GM12872 (cell line): ENCODE measurements at regions not wholly inside any gene's neighbourhood (a gene's known extent, or its start where the extent isn't known, plus 50 kb on each side); places are given as distances from the start of the nearest gene placed in this dataset.

ENCODE experiments used
- TF ChIP-seq, protein P1 (sequence below): IDR thresholded peaks from 3 replicates; pipeline ENCODE4 v1.5.1; 2011; ENCODE audit warnings: low read depth, mild to moderate bottlenecking, low read length, moderate library complexity; ENCODE audit not compliant: insufficient read depth

DNA sequence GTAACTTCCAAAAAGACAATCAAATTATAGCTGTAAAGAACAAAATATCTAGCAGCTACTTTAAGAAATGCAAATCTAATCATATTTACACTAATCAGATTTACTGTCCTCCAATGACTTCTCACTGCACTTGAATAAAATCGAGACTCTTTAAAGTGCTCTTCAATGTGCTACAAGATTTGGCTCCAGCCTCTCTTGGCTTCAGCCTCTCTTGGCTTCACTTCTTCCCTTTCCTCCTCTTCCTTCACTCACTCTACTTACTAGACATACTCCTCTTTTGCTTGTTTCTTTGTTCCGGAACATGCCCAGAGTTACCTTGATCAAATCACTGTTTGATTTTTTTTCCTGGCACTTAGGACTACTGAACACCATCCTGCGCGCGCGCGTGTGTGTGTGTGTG is 495.4 kb downstream of the LMO7 start:
- TF ChIP-seq, protein P1, sequence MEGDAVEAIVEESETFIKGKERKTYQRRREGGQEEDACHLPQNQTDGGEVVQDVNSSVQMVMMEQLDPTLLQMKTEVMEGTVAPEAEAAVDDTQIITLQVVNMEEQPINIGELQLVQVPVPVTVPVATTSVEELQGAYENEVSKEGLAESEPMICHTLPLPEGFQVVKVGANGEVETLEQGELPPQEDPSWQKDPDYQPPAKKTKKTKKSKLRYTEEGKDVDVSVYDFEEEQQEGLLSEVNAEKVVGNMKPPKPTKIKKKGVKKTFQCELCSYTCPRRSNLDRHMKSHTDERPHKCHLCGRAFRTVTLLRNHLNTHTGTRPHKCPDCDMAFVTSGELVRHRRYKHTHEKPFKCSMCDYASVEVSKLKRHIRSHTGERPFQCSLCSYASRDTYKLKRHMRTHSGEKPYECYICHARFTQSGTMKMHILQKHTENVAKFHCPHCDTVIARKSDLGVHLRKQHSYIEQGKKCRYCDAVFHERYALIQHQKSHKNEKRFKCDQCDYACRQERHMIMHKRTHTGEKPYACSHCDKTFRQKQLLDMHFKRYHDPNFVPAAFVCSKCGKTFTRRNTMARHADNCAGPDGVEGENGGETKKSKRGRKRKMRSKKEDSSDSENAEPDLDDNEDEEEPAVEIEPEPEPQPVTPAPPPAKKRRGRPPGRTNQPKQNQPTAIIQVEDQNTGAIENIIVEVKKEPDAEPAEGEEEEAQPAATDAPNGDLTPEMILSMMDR, result no peak

DNA sequence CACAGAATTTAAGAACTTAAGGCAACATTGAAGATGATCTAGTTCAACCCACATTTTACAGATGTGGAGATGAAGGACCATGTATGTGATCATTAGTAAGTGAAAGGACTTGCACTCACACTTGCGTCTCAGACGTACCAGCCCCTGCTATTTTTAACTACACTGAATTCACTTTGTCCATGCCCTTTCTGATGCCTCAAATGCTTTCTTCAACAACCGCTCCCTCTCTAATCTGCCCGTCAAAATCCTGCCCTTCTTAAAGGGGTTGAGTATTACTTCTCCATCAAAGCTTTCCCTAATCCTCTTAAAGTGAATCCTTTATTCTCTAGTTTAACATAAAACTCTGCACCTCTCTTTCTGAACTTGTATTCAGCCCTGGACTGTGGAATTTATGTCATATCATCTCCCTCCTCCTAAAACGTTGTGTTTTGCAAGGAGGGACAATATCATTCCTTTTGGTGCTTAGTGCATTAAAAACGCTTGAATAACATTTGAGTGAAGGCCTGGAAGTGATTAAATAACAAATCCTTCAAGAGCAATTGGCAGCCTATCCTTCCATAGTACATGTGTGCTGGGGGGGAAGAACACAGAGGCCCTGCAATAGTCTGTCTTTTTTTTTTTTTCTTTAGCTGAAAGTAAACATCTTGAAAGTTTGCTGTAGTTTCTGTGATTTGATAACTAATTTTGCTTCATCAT is 493.3 kb downstream of the LMO7 start:
- TF ChIP-seq, protein P1, result no peak

DNA sequence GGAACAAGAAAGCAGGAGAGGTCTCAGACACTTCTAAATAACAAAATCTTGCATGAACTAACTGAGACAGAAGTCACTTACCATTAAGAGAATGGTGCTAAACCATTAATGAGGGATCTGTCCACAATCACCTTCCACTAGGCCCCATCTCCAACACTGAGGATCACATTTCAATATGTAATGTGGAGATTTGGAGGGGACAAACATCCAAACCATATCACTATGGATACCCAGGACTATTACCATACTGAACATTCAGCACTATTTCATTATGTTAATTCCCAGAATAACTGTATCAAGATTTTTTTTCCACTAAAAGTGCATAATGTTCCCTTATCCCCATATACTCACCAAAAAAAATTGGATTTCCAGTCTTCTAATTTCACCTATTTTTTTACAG is 491.8 kb downstream of the LMO7 start:
- TF ChIP-seq, protein P1, result no peak

DNA sequence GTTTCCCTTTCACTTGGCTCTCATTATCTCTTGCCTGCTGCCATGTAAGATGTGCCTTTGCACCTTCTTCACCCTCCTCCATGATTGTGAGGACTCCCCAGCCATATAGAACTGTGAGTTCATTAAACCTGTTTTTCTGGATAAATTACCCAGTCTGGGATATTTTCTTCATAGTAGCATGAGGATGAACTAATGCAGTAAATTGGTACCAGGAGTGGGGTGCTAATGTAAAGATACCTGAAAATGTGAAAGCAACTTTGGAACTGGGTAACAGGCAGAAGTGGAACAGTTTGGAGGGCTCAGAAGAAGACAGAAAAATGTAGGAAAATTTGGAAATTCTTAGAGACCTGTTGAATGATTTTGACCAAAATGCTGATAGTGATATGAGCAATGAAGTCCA is 487.4 kb downstream of the LMO7 start:
- TF ChIP-seq, protein P1, result no peak

DNA sequence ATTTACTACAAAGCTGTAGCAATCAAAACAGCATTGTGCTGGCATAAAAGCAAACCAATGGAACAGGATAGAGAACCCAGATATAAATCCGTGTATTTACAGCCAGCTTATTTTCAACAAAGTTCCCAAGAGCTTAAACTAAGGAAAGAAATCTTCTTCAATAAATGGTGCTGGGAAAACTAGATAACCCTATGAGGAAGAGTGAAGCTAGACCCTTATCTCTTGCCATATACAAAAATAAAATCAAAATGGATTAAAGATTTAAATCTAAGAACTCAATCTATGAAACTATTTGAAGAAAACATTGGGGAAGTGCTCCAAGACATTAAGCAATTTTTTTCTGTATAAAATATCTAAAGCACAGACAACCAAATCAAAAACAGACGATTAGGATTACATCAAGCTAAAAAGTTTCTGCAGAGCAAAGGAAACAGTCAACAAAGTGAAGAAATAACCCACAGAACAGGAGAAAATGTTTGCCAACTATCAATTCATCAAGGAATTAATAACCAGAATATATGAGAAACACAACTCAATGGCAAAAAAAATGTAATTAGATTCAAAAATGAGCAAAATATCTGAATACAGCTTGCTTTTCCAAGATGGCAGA is 480.7 kb downstream of the LMO7 start:
- TF ChIP-seq, protein P1, result no peak

DNA sequence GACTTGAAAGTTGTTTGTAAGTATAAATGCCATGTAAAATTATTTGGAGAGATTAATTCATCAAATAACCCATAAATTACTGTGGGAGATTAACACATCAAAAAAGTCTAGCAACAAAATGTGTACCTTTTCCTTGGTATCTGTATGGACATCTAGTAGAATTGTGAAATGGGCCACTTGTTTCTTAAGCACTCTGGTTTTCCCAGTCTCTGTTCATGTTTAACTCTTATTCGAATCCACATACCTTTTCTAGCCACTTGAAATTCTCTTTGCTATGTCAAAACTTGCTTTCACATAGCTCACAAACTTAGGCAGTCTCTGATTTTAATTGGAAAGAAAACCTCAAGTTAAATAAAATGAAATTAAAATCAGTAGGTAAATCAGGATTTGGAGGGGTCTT is 470.6 kb downstream of the LMO7 start:
- TF ChIP-seq, protein P1, result no peak

DNA sequence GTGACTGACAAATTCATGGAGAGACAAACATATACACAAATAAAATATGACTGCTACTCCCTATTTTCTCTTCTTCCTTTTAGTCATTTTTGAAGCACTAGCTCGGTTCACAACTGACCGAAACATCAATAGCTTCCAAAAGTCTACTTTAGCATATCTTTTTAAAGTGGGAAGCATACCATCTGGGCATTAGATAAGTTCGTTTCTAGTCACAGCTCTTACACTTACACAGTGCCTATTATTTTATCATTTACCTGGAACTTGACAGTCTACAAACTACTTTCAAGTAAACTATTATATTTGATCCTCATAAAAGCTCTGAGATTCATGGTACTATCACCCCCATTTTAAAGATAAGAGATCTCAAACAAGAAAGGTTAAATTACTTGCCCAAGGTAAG is 458.5 kb downstream of the LMO7 start:
- TF ChIP-seq, protein P1, result no peak
